Neural progenitor cell (in vitro differentiated cells): ENCODE measurements at regions not wholly inside any gene's neighbourhood (a gene's known extent, or its start where the extent isn't known, plus 50 kb on each side); places are given as distances from the start of the nearest gene placed in this dataset.

Source experiments
- DNase-seq: peaks from one replicate; pipeline ENCODE4 v3.0.0-alpha.2; 2016; ENCODE audit warnings: low spot score
- H2AFZ ChIP-seq: fragments of 200-600 bp; sonication (generic); replicated peaks from 2 replicates; pipeline ENCODE4 v1.6.1; 2016; ENCODE audit warnings: antibody characterized with exemption
- H3F3A ChIP-seq: fragments of 200-600 bp; sonication (generic); 2 replicates; pipeline ENCODE4 v1.6.1; 2016; ENCODE audit warnings: antibody characterized with exemption, low read depth
- H3K27ac ChIP-seq: fragments of 200-600 bp; sonication (generic); 2 replicates; pipeline ENCODE4 v1.5.1; 2016; ENCODE audit warnings: mild to moderate bottlenecking
- H3K27me3 ChIP-seq: fragments of 200-600 bp; sonication (generic); 2 replicates; pipeline ENCODE4 v1.6.1; 2016; ENCODE audit warnings: mild to moderate bottlenecking, moderate library complexity
- H3K36me3 ChIP-seq: fragments of 200-600 bp; sonication (generic); 2 replicates; pipeline ENCODE4 v1.5.1; 2016
- H3K4me1 ChIP-seq: fragments of 200-600 bp; sonication (generic); 2 replicates; pipeline ENCODE4 v1.6.1; 2016; ENCODE audit warnings: mixed run types
- H3K4me2 ChIP-seq: fragments of 200-600 bp; sonication (generic); 2 replicates; pipeline ENCODE4 v1.6.1; 2016
- H3K4me3 ChIP-seq: fragments of 200-600 bp; sonication (generic); 2 replicates; pipeline ENCODE4 v1.5.1; 2016
- H3K79me2 ChIP-seq: fragments of 200-600 bp; sonication (generic); 2 replicates; pipeline ENCODE4 v1.6.1; 2016; ENCODE audit warnings: low read depth
- H3K9ac ChIP-seq: fragments of 200-600 bp; sonication (generic); 2 replicates; pipeline ENCODE4 v1.6.1; 2016
- H3K9me3 ChIP-seq: fragments of 200-600 bp; sonication (generic); 2 replicates; pipeline ENCODE4 v1.5.1; 2016; ENCODE audit warnings: low read depth
- H4K20me1 ChIP-seq: fragments of 200-600 bp; sonication (generic); 2 replicates; pipeline ENCODE4 v1.6.1; 2016; ENCODE audit warnings: low read depth
- H3K27ac Mint-ChIP-seq: 3 replicates; pipeline ENCODE4 v1.8.0; 2021; ENCODE audit warnings: mixed read lengths
- H3K27me3 Mint-ChIP-seq: 2 replicates; pipeline ENCODE4 v1.8.0; 2022; ENCODE audit warnings: low read depth, mild to moderate bottlenecking, inconsistent platforms, moderate library complexity, mixed read lengths; ENCODE audit not compliant: insufficient read depth
- H3K36me3 Mint-ChIP-seq: 3 replicates; pipeline ENCODE4 v1.8.0; 2021; ENCODE audit warnings: mixed read lengths
- H3K4me1 Mint-ChIP-seq: 3 replicates; pipeline ENCODE4 v1.8.0; 2021; ENCODE audit warnings: mixed read lengths
- H3K4me3 Mint-ChIP-seq: 3 replicates; pipeline ENCODE4 v1.8.0; 2021; ENCODE audit warnings: mild to moderate bottlenecking, moderate library complexity, mixed read lengths
- H3K9me3 Mint-ChIP-seq: 3 replicates; pipeline ENCODE4 v1.8.0; 2020; ENCODE audit warnings: mixed read lengths
- CTCF ChIP-seq: fragments of 200-600 bp; sonication (generic); IDR thresholded peaks from 2 replicates; pipeline ENCODE4 v1.5.1; 2017; ENCODE audit warnings: antibody characterized with exemption, mild to moderate bottlenecking
- EZH2 ChIP-seq: fragments of 200-600 bp; sonication (generic); IDR thresholded peaks from 2 replicates; pipeline ENCODE4 v1.6.1; 2017; ENCODE audit warnings: antibody characterized with exemption, mild to moderate bottlenecking, moderate library complexity
- EZH2phosphoT487 ChIP-seq: fragments of 200-600 bp; sonication (generic); IDR thresholded peaks from 2 replicates; pipeline ENCODE4 v1.6.1; 2017; ENCODE audit warnings: antibody characterized with exemption

- DNase-seq = no peak
- Mint-ChIP-seq H3K4me1 (peaks cover 10% of the 10 kb centered on the region), H3K27me3 (no peaks in the 10 kb centered on the region), H3K4me3 (no peak overlapping the region), H3K36me3 (no peaks in the 10 kb centered on the region), H3K27ac (no peak overlapping the region), H3K9me3 (no peaks in the 10 kb centered on the region)
- no peak overlapping the region for H3K4me2 ChIP-seq
- H3K79me2 ChIP-seq = no peaks in the 10 kb centered on the region
- H2AFZ ChIP-seq = no peak overlapping the region
- no peak overlapping the region for H3K27ac ChIP-seq
- no peaks in the 10 kb centered on the region for H3F3A ChIP-seq
- no peaks in the 10 kb centered on the region for H3K36me3 ChIP-seq
- H4K20me1 ChIP-seq = no peaks in the 10 kb centered on the region
- TF ChIP-seq CTCF (no peak), EZH2 (no peak), EZH2phosphoT487 (no peak)
- no peaks in the 10 kb centered on the region for H3K27me3 ChIP-seq
- no peak overlapping the region for H3K9ac ChIP-seq
- H3K4me1 ChIP-seq = no peaks in the 10 kb centered on the region
- H3K9me3 ChIP-seq = no peaks in the 10 kb centered on the region
- H3K4me3 ChIP-seq = no peak overlapping the region
These were observed 1169.4 kb upstream of the ZEB2 start for GRCh38 chr2:145689277-145689676.

GRCh38 chr2:145688156-145688555 lies 1168.2 kb upstream of the ZEB2 start:
- H3K27me3 Mint-ChIP-seq = no peaks in the 10 kb centered on the region
- TF ChIP-seq CTCF (no peak), EZH2phosphoT487 (no peak), EZH2 (no peak)
- H2AFZ ChIP-seq = no peak overlapping the region

GRCh38 chr2:145687442-145688134 lies 1167.7 kb upstream of the ZEB2 start:
- Histone ChIP-seq H3F3A (no peaks in the 10 kb centered on the region), H2AFZ (peak overlapping the region; percentile 78), H3K79me2 (no peaks in the 10 kb centered on the region), H4K20me1 (no peaks in the 10 kb centered on the region), H3K27ac (no peak overlapping the region), H3K4me1 (no peaks in the 10 kb centered on the region), H3K36me3 (no peaks in the 10 kb centered on the region), H3K9me3 (no peaks in the 10 kb centered on the region), H3K4me2 (no peak overlapping the region), H3K9ac (no peak overlapping the region), H3K27me3 (no peaks in the 10 kb centered on the region), H3K4me3 (no peak overlapping the region)
- H3K27me3 Mint-ChIP-seq = no peaks in the 10 kb centered on the region
- TF ChIP-seq EZH2 (no peak), EZH2phosphoT487 (no peak), CTCF (no peak)
- DNase-seq = peak; percentile 6
- H3K4me1 Mint-ChIP-seq = peaks cover 13% of the 10 kb centered on the region
- no peak overlapping the region for H3K4me3 Mint-ChIP-seq
- no peaks in the 10 kb centered on the region for H3K9me3 Mint-ChIP-seq
- H3K27ac Mint-ChIP-seq = no peak overlapping the region
- H3K36me3 Mint-ChIP-seq = no peaks in the 10 kb centered on the region

More at GRCh38 chr2:145688156-145688555, 1168.2 kb upstream of the ZEB2 start:
- no peaks in the 10 kb centered on the region for H3K9me3 ChIP-seq
- no peak overlapping the region for H3K4me3 ChIP-seq
- Mint-ChIP-seq H3K9me3 (no peaks in the 10 kb centered on the region), H3K4me3 (no peak overlapping the region), H3K27ac (no peak overlapping the region), H3K4me1 (peaks cover 10% of the 10 kb centered on the region), H3K36me3 (no peaks in the 10 kb centered on the region)
- H3K79me2 ChIP-seq = no peaks in the 10 kb centered on the region
- H3K27me3 ChIP-seq = no peaks in the 10 kb centered on the region
- H3K4me2 ChIP-seq = no peak overlapping the region
- H3K36me3 ChIP-seq = no peaks in the 10 kb centered on the region
- no peak overlapping the region for H3K9ac ChIP-seq
- H3K4me1 ChIP-seq = no peaks in the 10 kb centered on the region
- H4K20me1 ChIP-seq = no peaks in the 10 kb centered on the region
- no peak for DNase-seq
- H3K27ac ChIP-seq = no peak overlapping the region
- no peaks in the 10 kb centered on the region for H3F3A ChIP-seq
